HEK293T (cell line): ENCODE measurements at regions not wholly inside any gene's neighbourhood (a gene's known extent, or its start where the extent isn't known, plus 50 kb on each side); places are given as distances from the start of the nearest gene placed in this dataset.

Source experiments
- CTCF ChIA-PET: fragments of 350-600 bp; formaldehyde crosslinking; extraction: SDS; loops from one replicate; lab custom pipeline; 2021; ENCODE audit warnings: antibody characterized with exemption, inconsistent platforms; lab: Yijun Ruan, JAX
- POLR2A ChIA-PET: fragments of 350-600 bp; formaldehyde crosslinking; extraction: SDS; loops from one replicate; lab custom pipeline; 2020; ENCODE audit warnings: antibody characterized with exemption, inconsistent platforms; lab: Yijun Ruan, JAX
- DNase-seq: peaks from one replicate; pipeline ENCODE4 v3.0.0; 2012; ENCODE audit warnings: mixed read lengths; ENCODE audit errors: extremely low spot score
- ARNT ChIP-seq: fragments of 450-650 bp; IDR thresholded peaks from 2 replicates; pipeline ENCODE4 v1.6.1; 2017; ENCODE audit warnings: mild to moderate bottlenecking
- BHLHE40 ChIP-seq: fragments of 450-650 bp; IDR thresholded peaks from 2 replicates; pipeline ENCODE4 v1.6.1; 2016; ENCODE audit warnings: mild to moderate bottlenecking, moderate library complexity, borderline replicate concordance
- CTBP1 ChIP-seq: fragments of 450-650 bp; IDR thresholded peaks from 2 replicates; pipeline ENCODE4 v1.6.1; 2016; ENCODE audit warnings: borderline replicate concordance
- ELF4 ChIP-seq: fragments of 450-650 bp; IDR thresholded peaks from 2 replicates; pipeline ENCODE4 v1.6.1; 2017; ENCODE audit warnings: antibody characterized with exemption
- FOXA1 ChIP-seq: fragments of 450-650 bp; IDR thresholded peaks from 2 replicates; pipeline ENCODE4 v1.6.1; 2016; ENCODE audit warnings: mild to moderate bottlenecking
- FOXK2 ChIP-seq: fragments of 450-650 bp; IDR thresholded peaks from 2 replicates; pipeline ENCODE4 v1.6.1; 2016; ENCODE audit warnings: mild to moderate bottlenecking
- FOXM1 ChIP-seq: fragments of 450-650 bp; IDR thresholded peaks from 2 replicates; pipeline ENCODE4 v1.6.1; 2017; ENCODE audit warnings: mild to moderate bottlenecking, borderline replicate concordance
- HDGF ChIP-seq: fragments of 450-650 bp; IDR thresholded peaks from 2 replicates; pipeline ENCODE4 v1.6.1; 2017; ENCODE audit warnings: antibody characterized with exemption, borderline replicate concordance
- L3MBTL2 ChIP-seq: fragments of 450-650 bp; conservative IDR thresholded peaks from 2 replicates; pipeline ENCODE4 v1.6.1; 2016; ENCODE audit warnings: mild to moderate bottlenecking
- LEF1 ChIP-seq: fragments of 450-650 bp; IDR thresholded peaks from 2 replicates; pipeline ENCODE4 v1.6.1; 2017; ENCODE audit warnings: mild to moderate bottlenecking, borderline replicate concordance
- NFRKB ChIP-seq: fragments of 450-650 bp; IDR thresholded peaks from 2 replicates; pipeline ENCODE4 v1.6.1; 2016; ENCODE audit warnings: mild to moderate bottlenecking, moderate library complexity
- PKNOX1 ChIP-seq: fragments of 450-650 bp; IDR thresholded peaks from 2 replicates; pipeline ENCODE4 v1.6.1; 2016
- SP1 ChIP-seq: fragments of 450-650 bp; IDR thresholded peaks from 2 replicates; pipeline ENCODE4 v1.6.1; 2017
- SUZ12 ChIP-seq: fragments of 450-650 bp; IDR thresholded peaks from 2 replicates; pipeline ENCODE4 v1.6.1; 2016; ENCODE audit warnings: mild to moderate bottlenecking
- TARDBP ChIP-seq: fragments of 450-650 bp; IDR thresholded peaks from 2 replicates; pipeline ENCODE4 v1.6.1; 2016
- ZNF384 ChIP-seq: fragments of 450-650 bp; IDR thresholded peaks from 2 replicates; pipeline ENCODE4 v1.6.1; 2016

- TF ChIP-seq FOXM1 (no peak), L3MBTL2 (no peak), NFRKB (no peak), HDGF (no peak), ELF4 (no peak), BHLHE40 (no peak), SUZ12 (no peak), FOXK2 (no peak), CTBP1 (no peak), PKNOX1 (no peak), ZNF384 (no peak), SP1 (no peak), TARDBP (no peak), LEF1 (no peak), FOXA1 (no peak), ARNT (no peak)
- POLR2A ChIA-PET = no interaction called here
- CTCF ChIA-PET = no interaction called here
- DNase-seq = no peak
Observed at GRCh38 chr3:4897765-4898453, 81.3 kb upstream of the BHLHE40 start.

DNA sequence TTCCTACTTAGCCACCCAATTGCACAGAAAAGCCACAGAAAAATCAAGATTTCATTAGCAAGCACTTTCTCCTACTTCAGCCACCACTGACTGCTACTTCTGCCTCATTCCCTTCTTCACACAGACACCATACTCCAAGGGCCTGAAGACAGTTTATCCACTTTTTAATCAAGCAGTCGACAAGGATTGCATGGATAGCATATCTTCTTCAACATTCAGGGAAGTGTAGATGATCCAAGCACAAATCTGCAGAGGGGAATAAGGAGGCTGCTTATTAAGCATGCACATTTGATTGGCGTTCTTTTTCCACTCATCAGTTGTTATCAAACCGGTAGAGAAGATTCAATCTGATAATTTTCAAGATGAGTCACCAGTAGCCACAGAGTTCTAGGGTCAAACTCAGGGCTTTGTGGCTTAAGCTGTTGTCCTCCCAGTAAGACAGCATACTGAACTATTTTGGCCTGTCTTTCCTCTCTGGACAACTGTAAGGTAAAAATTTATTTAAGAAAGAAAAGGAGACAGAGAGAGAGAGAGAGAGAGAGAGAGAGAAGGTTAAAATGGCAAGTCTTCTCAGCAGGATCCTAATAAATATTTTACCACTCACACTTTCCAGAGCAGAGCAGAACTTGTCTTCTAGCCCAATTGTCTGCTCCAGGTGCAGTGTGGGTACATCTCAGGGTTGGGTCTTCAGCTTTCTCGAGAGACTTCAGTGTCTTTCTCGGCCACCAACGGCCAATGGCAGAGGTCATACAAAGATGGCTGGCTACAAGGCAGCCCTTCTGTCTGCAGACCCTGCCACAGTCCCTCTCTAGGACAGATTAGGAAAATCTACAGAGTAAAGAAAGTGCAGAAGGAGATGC lies 80.6 kb upstream of the BHLHE40 start:
- no peak for TF ChIP-seq TARDBP
- TF ChIP-seq FOXM1 = no peak
- TF ChIP-seq LEF1 = no peak
- no peak for TF ChIP-seq FOXA1
- DNase-seq = no peak
- CTCF ChIA-PET = no interaction called here
- POLR2A ChIA-PET = no interaction called here

GRCh38 chr3:4899710-4900109 lies 79.5 kb upstream of the BHLHE40 start:
- DNase-seq = no peak
- POLR2A ChIA-PET = no interaction called here
- TF ChIP-seq PKNOX1 (no peak), LEF1 (no peak), L3MBTL2 (no peak), FOXK2 (no peak), ELF4 (no peak), NFRKB (no peak), ZNF384 (no peak), FOXM1 (no peak), FOXA1 (no peak), ARNT (no peak), BHLHE40 (no peak), HDGF (no peak), CTBP1 (no peak), SUZ12 (no peak), TARDBP (no peak), SP1 (no peak)
- CTCF ChIA-PET = no interaction called here

GRCh38 chr3:4900298-4900697 lies 78.9 kb upstream of the BHLHE40 start:
- DNase-seq = no peak
- ChIA-PET CTCF (no interaction called here), POLR2A (no interaction called here)
- TF ChIP-seq HDGF (no peak), TARDBP (no peak)

DNA sequence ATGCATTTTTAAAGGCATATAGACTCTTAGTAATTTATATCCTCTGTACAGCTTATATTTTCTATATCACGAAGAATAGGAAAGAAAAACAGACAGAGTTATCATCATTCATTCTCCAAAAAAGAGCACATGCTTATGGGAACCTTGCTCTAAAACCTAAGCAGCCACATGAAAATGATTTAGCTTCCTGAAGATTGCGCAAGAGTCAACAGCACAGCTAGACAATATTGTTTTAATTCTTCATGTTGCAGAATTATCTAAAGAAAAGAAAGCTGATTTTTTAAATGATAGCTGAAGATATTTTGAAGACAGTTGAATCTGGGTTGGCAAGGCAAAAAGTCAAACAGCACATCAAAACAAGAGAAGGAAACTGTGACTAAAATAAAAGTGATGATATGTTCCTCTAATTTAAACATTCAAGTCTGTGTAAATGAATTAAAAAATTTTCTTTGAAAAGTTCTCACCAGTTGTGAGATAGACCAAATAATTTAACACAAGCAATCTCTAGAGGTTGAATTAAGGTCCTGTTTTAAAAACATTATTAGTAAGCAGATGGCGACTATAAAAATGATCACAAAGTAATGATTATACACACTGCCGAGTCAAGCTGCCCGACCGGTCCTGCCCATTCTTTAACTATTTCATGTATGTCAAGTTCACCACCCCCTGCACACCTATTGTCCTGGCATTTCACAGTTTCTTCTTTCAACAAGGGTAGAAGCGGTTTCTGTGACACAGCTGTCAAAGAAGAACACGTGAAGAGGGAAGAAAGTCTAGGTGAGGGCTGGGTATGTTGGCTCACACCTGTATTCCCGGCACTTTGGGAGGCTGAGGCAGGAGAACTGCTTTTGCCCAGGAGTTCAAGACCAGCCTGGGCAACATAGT lies 74.2 kb upstream of the BHLHE40 start:
- CTCF ChIA-PET = interaction anchor here (1.3 kb wide), 1 partner anchor 71 kb away, joined by 3 read pairs; no protein-coding TSS in a partner anchor
- POLR2A ChIA-PET = interaction anchor here (1.7 kb wide), 1 partner anchor 38 kb away, joined by 4 read pairs; no protein-coding TSS in a partner anchor
- TF ChIP-seq SUZ12 (no peak), ELF4 (no peak), BHLHE40 (no peak), L3MBTL2 (no peak), CTBP1 (no peak), TARDBP (no peak), NFRKB (no peak), ZNF384 (no peak), FOXK2 (no peak), SP1 (no peak), FOXM1 (no peak), HDGF (no peak), ARNT (no peak), PKNOX1 (no peak), LEF1 (no peak), FOXA1 (no peak)
- DNase-seq = no peak
